ENCODE measurements at regions not wholly inside any gene's neighbourhood (a gene's known extent, or its start where the extent isn't known, plus 50 kb on each side); places are given as distances from the start of the nearest gene placed in this dataset.
"Not testable (repeated sequence)": the region's sequence is repeated elsewhere in the genome, so short reads cannot be mapped to it uniquely, and the experiment has no call there.

DNA sequence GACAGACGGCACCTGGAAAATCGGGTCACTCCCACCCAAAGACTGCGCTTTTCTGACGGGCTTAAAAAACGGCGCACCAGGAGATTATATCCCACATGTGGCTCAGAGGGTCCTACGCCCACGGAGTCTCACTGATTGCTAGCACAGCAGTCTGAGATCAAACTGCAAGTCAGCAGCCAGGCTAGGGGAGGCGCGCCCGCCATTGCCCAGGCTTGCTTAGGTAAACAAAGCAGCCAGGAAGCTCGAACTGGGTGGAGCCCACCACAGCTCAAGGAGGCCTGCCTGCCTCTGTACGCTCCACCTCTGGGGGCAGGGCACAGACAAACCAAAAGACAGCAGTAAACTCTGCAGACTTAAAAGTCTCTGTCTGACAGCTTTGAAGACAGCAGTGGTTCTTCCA, 909.4 kb downstream of the SORCS3 start:
- not testable (repeated sequence) for DNase-seq (ENCODE audit: low read depth in 2 of 2)

- DNase-seq (ENCODE audit: low read depth in 2 of 2), result no peak
Measured at GRCh38 chr10:105549731-105550130, 908.6 kb downstream of the SORCS3 start.

DNA sequence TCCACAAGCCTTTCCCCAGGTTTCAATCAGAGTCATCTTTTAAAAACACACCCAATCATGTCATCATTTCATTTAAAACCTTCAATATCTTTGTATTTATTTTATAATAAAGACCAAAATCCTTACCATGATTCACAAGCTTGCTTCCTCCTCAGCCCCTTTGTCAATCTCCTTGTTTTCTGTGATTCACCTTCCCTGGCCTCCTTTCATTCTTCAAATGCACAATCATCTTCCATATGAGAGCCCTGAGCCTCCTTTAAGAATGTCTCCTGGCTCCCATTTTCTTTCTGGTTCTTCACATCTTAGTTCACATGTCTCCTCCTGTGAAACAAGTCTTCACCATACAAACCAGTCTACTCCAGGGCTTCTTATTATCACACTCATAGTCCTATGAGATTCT, 904.0 kb downstream of the SORCS3 start:
- no peak for DNase-seq (ENCODE audit: low read depth in 2 of 2)

DNA sequence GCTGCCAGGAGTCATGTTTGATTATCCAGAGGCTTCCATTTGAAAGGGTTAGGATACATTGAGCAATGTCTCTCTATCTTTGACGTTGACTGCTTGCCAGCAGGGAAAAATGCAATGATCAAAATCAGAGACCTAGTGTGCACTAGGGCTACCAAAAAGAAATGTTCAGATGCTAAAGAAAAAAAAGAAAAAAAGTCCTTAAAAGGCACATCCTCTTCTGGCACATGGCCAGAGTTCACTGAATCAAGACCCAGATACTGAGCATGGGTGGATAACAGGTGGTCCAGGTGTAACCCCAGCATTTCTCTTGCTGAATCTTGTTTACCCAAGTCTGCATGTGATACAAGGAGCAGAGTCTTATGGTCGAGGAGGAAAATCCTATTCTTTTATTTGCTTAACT, 899.3 kb downstream of the SORCS3 start:
- DNase-seq (ENCODE audit: low read depth in 2 of 2), result no peak

DNA sequence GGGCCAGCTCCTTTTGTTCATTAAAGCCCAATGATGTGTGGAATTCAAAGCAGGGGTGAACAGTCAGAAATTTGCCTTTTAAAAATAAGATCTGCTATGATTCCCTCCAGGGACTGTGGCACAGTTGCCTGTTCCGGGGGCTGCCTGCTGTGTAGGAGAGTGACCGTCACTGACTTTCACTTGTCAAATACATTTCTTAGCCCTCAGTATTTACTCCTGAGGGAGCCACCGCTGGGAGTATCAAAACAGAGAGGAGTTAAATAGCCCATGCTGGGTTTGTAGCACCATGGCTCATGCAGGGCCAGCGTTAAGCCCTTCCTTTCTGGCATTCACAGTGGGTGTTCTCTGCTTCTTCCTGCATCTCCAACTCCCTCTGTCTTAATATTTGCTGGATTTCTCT, 897.8 kb downstream of the SORCS3 start:
- DNase-seq (ENCODE audit: low read depth in 2 of 2), result no peak

DNA sequence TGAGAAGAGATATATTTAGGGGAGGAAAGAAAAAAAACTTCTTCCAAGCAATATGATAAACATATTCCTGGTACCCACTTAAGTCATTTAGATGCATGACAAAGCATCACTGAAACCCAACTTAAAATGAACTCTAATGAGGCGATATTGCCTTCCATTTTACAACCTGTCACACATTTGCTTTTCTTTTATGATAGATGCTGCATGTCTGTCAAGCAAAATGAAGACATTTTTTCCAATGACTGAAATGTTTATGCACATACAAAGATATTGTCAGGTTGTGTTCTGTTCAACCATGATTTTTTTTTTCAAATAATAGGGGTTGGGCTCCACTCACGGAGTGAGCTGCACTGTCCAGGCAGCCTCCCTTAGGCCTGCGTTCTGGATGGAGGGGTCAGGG, 894.4 kb downstream of the SORCS3 start:
- no peak for DNase-seq (ENCODE audit: low read depth in 2 of 2)

GRCh38 chr10:105534086-105534485, 893.0 kb downstream of the SORCS3 start:
- DNase-seq (ENCODE audit: low read depth in 2 of 2), result no peak

DNA sequence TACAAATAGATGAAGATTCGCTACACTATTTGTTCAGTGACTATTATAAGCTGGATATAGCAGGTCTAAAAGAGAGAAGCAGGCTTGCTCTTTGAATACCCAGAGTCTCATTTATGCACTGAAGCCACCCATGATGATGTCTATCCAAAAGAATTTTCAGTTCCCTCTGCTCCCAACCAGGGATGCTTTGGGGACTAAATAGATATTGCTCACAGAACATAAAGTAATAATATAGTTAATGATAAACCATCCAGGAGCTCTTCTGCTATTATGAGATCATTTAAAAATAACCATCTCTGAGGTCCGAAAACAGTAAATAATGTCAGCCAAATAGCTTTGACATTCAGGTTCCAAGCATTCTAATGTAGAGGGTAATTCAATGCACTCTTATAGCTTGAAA, 875.4 kb downstream of the SORCS3 start:
- DNase-seq (ENCODE audit: low read depth in 2 of 2), result no peak

- no peak for DNase-seq (ENCODE audit: low read depth in 2 of 2)
Measured at GRCh38 chr10:105514106-105514505, 873.0 kb downstream of the SORCS3 start.

DNA sequence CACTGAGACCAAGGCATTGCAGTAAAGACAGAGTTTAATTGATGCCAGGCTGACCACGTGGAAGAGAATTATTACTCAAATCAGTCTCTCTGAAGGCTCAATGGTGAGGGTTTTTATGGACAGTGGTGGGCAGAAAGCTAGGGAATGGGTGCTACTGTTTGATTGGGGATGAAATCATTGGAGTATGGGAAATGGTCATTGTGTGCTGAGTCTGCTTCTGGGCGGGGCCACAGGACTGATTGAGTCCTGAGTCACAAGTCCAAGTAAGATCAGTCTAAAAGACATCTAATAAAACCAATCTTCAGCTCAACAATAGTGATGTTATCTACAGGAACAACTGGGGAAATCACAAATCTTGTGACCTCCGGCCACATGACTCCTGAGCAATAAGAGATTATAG, 868.4 kb downstream of the SORCS3 start:
- DNase-seq (ENCODE audit: low read depth in 2 of 2), result no peak

- no peak for DNase-seq (ENCODE audit: low read depth in 2 of 2)
Measured at GRCh38 chr10:105506262-105506661, 865.2 kb downstream of the SORCS3 start.

DNA sequence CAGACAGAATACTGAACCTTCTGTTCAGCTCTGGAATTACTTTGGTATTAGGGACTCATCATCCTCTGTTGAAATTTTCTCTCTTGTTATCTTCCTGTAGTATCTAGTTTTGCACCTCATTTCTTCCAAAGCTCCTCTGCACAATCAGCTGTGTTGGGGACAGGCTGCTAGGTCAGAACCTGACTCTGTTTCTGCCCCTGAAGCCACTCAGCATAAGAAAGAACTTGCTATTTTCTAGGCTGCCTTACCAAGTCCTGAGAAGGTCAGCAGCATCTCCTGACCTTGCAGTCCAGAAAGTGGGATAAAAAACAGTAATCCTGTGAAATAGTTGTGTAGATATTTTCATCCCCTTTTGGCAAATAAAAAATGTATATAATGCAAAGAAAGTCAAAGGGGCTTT, 862.6 kb downstream of the SORCS3 start:
- no peak for DNase-seq (ENCODE audit: low read depth in 2 of 2)

- DNase-seq (ENCODE audit: low read depth in 2 of 2), result no peak
Measured at GRCh38 chr10:105502058-105502457, 861.0 kb downstream of the SORCS3 start.

DNA sequence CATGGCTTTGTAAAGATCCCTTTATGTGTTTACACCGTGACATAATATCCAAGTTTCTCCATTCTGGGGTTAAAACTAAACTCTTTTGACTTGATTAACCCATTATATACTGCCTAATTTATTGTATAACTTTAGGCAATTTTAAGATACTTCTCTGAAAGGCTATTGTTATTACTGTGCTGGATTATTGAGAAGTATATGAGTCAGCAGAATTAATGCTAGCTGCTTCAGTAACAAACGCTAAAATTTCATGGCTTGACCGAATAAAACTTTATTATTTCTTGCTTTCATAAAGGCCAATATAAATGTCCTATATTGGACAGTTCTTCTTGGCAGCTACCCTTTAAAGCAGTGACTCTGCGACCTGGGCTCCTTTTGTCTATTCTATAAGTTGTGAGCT, 853.9 kb downstream of the SORCS3 start:
- no peak for DNase-seq (ENCODE audit: low read depth in 2 of 2)

- no peak for DNase-seq (ENCODE audit: low read depth in 2 of 2)
Measured at GRCh38 chr10:105494303-105494702, 853.2 kb downstream of the SORCS3 start.

GRCh38 chr10:105473170-105473569, 832.1 kb downstream of the SORCS3 start:
- DNase-seq (ENCODE audit: low read depth in 2 of 2), result no peak

DNA sequence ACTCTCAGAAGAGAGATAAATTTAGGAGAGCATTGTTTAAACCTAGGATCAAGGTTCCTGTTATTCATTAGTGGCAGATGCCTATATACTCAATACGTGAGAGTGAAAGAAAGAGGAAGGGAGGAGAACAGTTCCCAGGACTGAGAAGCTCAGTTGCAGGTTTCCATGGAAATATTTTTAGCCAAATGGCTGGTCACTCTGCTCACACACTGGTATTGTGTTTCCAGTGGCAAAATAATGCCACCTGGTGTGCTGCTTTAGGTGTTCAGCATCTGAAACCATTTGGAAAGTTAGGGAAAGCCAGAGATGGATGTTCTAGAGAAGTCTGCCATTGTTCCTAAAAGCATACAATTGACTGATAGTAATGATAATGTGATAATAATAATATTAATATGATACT, 827.7 kb downstream of the SORCS3 start:
- no peak for DNase-seq (ENCODE audit: low read depth in 2 of 2)

GRCh38 chr10:105466521-105466920, 825.4 kb downstream of the SORCS3 start:
- no peak for DNase-seq (ENCODE audit: low read depth in 2 of 2)

- DNase-seq (ENCODE audit: low read depth in 2 of 2), result no peak
Measured at GRCh38 chr10:105434970-105435369, 793.9 kb downstream of the SORCS3 start.

DNA sequence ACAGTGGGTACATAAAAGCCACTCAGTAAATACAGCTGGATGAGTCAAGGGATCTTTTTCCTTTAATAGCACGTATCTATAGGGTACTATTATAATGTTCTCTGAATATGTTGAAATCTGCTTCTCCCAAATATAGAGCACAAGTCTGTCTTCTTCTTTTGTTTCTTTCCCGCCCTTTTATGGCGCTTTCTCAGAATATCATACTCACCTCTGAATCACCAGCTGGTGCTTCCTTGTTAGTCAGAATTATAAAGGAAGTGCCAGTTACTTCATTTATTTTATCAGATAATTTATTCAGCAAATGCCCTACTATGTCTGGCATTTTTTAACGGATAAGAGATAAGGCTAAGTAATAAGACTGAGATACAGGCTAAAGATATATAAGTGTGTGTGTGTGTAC, 772.9 kb downstream of the SORCS3 start:
- DNase-seq (ENCODE audit: low read depth in 2 of 2), result no peak

- DNase-seq (ENCODE audit: low read depth in 2 of 2), result no peak
Measured at GRCh38 chr10:105409370-105409769, 768.3 kb downstream of the SORCS3 start.

DNA sequence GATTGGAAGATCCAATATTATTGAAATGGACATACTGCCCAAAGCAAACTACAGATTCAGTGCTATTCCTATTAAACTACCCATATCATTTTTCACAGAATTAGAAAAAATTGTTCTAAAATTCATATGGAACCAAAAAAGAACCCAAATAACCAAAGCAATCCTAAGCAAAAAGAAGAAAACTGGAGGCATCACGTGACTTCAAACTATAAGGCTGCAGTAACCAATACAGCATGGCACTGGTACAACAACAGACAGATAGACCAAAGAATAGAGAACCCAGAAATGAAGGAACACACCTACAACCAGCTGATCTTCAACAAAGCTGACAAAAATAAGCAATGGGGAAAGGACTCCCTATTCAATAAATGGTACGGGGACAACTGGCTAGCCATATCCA, 765.4 kb downstream of the SORCS3 start:
- DNase-seq (ENCODE audit: low read depth in 2 of 2), result no peak

DNA sequence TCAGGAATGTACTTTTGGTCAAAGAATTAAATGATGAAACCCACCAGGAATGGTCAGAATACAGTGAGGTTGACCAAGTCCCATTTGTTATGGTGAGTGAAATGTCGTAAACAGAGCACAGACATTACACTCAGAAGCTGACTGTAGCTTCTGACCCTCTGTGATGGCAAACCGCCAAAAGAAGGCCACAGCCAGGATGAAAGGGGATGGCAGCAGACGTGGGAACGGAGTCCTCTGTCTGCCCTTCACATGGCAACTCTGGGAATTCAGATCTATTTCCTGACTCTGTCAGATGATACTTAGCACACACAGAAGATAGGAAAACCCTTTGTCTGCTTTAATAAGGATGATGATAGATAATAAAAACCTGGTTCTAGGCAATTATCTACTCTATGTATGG, 757.1 kb downstream of the SORCS3 start:
- no peak for DNase-seq (ENCODE audit: low read depth in 2 of 2)

DNA sequence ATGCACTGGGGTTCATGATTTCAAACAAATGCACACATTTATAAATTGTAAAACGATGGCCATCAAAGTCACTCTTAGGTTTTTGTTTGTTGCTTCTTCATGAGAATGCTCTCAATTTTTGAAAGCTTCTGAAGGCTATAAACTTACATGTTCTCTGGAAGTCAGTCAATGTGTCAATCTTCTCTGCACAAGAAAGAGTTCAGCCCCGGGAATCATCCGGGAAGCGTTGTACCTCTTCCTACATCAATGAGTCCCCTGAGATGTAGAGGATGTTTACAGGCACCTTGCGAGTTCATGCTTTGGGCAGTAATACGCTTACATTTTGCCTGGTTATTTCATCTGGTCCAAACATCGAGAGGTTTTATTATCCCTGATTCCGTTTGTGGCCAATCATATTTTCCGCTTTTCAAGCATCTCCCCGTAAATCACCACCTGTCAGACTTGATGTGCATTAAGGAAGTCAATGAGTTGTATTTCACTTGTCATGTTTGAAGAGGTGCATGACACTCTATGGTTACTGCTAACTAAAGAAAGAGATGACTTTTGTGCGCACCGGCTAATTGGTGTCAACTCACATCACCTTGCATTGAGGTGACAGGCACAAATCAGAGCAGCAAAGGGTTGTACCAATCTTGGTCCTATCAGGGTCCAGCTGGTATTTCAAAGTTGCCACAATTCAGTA, 750.7 kb downstream of the SORCS3 start:
- DNase-seq (ENCODE audit: low read depth in 2 of 2), result no peak

All from stimulated activated CD8-positive, alpha-beta memory T cell treated with anti-CD3 and anti-CD28 coated beads, Interleukin-2, amount 100 ng/mL, for 48 hours (primary cell).